ENCODE measurements at regions not wholly inside any gene's neighbourhood (a gene's known extent, or its start where the extent isn't known, plus 50 kb on each side); places are given as distances from the start of the nearest gene placed in this dataset.
"Not testable (repeated sequence)": the region's sequence is repeated elsewhere in the genome, so short reads cannot be mapped to it uniquely, and the experiment has no call there.

- no peak for DNase-seq
Measured at GRCh38 chr16:13634959-13635358, 285.0 kb upstream of the ERCC4 start.

DNA sequence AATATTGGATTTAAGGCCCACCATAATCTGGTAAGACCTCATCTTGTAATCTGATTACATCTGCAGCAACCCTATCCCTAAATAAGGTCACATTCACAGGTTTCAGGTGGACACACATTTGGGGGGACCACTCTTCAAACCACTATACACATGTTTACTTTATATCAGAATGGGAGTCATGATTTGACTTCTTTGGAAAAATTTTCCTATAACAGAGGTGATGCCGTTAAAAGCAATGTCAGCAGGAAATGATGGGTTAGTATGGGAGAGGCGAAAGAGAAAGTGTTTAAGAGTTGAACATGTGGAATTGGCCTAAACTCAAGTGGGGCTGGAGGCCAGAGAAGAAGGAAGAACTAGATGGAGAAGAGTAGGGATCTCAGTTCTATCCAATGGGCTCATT is 281.7 kb upstream of the ERCC4 start:
- DNase-seq, result no peak

DNA sequence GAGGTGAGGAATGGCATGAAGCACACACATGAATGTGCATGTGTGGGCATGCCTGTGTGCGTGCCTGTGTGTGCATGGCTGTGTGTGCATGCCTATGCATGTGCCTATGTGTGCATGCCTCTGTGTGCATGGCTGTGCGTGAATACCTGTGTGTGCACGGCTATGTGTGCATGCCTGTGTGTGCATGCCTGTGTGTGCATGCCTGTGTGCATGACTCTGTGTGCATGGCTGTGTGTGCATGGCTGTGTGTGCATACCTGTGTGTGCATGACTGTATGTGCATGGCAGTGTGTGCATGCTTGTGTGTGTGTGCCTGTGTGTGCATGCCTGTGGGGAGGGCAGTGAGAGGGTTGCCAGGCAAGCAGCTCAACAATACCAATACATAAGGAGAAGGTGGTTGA is 276.5 kb upstream of the ERCC4 start:
- DNase-seq, result no peak

DNA sequence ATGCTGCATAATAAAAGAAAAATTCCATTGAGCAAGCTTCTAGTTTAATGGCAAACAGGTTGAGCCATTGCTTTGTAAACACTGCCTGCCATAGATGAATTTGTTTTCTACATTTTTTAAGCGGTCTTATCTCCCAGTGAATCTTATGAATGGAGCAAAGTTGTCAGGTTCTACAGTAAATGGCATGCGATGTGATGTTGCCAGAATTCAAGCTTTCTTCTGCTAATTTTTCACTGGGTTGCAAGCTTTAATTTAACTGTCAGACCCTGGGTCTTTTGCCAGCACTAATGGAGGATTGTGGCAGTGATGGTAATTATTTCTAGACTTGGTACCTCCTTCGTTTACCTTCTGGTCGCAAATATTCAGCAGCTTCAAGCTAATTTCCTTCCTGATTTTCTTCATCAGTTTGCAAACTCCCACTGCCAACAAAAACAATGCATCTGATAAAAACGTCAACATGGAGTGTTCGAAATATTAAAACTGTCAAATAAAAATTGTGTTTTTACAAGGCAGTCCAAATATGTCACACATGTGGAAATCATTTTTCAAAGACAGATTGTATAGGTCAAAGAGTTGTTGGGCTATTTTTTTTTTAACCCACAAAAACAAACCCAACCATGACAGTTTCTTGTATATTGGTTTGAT is 274.2 kb upstream of the ERCC4 start:
- no peak for DNase-seq

- no peak for DNase-seq
Measured at GRCh38 chr16:13660807-13661206, 259.1 kb upstream of the ERCC4 start.

- DNase-seq, result no peak
Measured at GRCh38 chr16:13665876-13666275, 254.1 kb upstream of the ERCC4 start.

- no peak for DNase-seq
Measured at GRCh38 chr16:13672196-13672595, 247.8 kb upstream of the ERCC4 start.

GRCh38 chr16:13680021-13680889 is 239.7 kb upstream of the ERCC4 start:
- DNase-seq, result no peak

DNA sequence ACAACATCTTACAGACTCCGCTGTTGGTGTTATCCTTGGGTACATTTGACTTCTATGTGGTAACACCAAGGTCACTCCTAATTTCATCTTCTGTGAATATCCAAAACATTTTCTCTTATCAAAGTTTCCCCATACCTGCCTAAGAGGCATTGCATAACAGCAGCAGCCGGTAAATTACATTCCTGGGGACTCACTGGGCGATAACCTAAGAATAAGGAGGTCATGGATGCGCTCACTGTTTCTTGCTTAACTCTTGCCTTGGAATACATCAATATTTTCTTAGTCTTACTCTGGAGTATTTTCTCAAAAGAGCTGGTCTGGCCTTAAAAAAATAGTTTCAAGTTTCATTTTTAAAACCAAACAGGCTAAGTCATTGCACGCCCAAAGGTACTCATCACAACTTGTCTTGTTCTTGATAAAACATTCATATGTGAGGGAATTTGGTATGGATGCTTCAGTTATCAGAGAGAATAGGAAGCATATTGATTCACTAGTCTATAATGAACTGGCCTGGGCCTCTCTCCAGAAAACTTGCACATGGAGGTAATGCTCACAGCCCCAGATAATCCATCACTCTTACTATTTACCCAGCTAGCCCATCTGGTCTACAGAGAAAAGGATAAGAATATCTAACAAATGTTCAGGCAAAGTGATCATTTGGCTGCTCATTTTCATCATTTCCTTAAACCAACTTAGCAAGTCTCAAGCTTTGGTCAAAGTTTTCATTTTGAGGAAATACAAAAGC is 235.0 kb upstream of the ERCC4 start:
- DNase-seq, result no peak

- DNase-seq, result no peak
Measured at GRCh38 chr16:13696017-13696416, 223.9 kb upstream of the ERCC4 start.

DNA sequence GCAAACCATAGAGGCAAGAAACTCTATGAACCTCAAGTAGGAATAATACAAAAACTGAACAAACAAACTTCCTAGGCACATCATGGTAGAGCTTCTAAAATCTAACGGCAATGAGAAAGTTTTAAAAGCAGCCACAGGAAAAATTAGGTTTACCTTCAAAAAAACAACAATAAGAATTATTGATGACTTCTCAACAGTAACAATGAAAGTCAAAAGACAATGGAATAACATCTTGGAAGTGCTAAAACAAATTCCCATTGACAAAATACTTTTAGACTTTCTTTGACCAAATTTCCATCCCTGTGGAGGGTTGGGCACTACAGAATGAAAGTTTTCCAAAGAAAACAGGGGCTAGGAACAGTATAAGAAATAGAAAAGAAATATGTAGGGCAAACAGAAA is 222.9 kb upstream of the ERCC4 start:
- no peak for DNase-seq

GRCh38 chr16:13697568-13697967 is 222.4 kb upstream of the ERCC4 start:
- DNase-seq, result no peak

DNA sequence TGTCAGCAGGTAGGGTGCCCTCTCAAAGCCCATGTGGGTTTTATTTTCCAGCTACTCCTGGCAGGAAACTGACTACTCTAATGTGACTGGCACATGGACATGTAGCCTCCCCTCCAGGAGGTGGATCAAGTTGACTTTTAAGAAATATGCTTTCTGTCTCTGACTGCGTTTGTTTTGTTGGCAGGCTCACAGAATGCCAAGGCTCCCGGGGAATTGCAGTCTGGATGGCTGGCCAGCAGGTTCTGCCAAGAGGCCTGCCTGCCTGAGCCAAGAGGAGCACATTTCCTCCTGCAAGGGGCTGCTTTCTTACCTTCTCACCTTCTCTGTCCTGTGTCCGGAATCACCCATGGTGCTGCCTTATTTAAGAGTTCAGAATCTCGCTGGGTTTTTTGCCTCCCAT is 217.3 kb upstream of the ERCC4 start:
- no peak for DNase-seq

- DNase-seq, result no peak
Measured at GRCh38 chr16:13708347-13709120, 211.4 kb upstream of the ERCC4 start.

DNA sequence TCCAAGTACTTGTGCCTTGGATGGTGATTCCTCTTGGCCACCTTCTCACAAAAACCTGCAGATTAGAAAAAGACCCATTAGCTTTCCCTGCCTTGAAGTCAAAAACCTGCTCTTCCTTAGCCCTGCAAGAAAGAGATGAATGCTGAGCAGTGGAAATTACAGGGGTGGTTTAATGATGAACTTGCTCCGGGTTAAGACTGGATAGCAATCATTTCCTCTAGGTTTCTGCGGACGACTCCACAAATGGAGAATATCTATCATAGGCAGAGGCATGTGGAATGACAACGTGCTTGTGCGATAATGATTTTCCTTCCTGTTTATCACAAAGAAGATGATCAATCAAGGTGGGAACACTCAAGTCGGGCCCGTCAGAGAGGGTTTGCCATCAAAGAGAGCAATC is 201.2 kb upstream of the ERCC4 start:
- no peak for DNase-seq

DNA sequence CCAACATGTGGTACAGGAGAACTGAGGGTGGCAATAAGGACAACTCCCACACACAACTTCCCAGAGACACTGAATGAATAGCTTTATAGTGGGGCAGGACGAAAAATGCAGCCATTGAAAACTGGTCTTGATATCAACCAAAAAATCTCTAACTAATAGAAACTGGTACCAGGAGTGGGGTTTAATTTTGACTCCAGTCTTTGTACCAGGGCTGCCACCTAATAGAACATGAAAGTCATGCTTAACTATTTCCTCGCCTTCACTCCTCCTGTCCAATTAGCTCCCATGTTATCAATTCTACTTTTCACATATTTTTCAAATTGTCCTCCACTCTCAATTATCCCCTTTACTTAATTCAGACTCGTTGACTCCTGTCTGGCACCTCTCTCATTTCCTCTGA is 192.0 kb upstream of the ERCC4 start:
- DNase-seq, result no peak

DNA sequence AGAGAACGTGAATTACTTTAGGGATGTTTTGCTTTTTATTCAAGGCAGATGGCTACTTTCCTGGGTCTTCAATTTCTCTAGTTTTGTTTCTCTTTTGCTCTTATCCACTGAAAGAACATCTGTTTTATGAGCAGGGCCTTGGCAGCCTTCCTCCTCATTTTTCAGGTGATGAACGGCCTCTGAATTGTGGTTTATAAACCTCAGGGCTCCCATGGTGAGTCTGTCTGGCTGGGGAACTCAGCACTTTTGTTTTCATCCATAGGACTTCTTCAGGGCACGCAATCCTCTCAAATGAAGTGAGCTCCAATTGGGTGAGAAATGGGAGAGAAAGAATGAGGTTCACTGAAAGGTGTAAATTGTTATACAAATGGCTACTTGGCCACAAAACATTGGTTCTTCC is 186.4 kb upstream of the ERCC4 start:
- DNase-seq, result no peak

GRCh38 chr16:13739621-13740373 is 180.2 kb upstream of the ERCC4 start:
- not testable (repeated sequence) for DNase-seq

GRCh38 chr16:13742928-13743327 is 177.0 kb upstream of the ERCC4 start:
- DNase-seq, result no peak

DNA sequence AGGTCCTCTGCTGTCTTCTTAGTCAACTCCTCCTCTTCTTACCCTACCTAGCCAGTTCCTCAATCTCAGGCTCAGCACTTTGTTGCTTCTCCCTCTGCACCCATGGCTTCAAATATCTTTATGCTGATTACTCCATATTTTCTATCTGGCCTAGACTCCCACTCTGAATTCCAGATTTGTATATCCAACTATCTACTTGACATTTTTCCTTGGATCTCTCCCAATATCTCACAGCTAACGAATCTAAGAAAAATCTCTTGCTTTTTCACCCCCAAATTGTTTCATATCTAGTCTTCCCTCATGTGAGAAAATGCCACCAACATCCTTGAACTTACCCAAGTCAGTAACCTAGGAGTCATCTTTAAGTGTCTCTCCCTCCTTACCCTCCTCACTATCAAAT is 176.4 kb upstream of the ERCC4 start:
- DNase-seq, result no peak

- DNase-seq, result no peak
Measured at GRCh38 chr16:13756411-13757140, 163.4 kb upstream of the ERCC4 start.

- no peak for DNase-seq
Measured at GRCh38 chr16:13766334-13766733, 153.6 kb upstream of the ERCC4 start.
